Nucleus accumbens (tissue), 56 donors: ENCODE measurements at regions not wholly inside any gene's neighbourhood (a gene's known extent, or its start where the extent isn't known, plus 50 kb on each side); places are given as distances from the start of the nearest gene placed in this dataset.
"Not testable (repeated sequence)": the region's sequence is repeated elsewhere in the genome, so short reads cannot be mapped to it uniquely, and the experiment has no call there.

ENCODE experiments used
- DNase-seq, 56 donors: peaks; one replicate each; lab custom pipeline; 2025; lab: John Stamatoyannopoulos, UW

- no peak for DNase-seq
These were observed 596.5 kb downstream of the NXPH1 start for GRCh38 chr7:9029681-9030530.

GRCh38 chr7:9030976-9031375 lies 597.6 kb downstream of the NXPH1 start:
- no peak for DNase-seq

GRCh38 chr7:9031386-9031785 lies 598.0 kb downstream of the NXPH1 start:
- no peak for DNase-seq

- no peak for DNase-seq
These were observed 602.7 kb downstream of the NXPH1 start for GRCh38 chr7:9036080-9036479.

- DNase-seq = no peak
These were observed 637.9 kb downstream of the NXPH1 start for GRCh38 chr7:9071160-9071762.

- not testable (repeated sequence) for DNase-seq
These were observed 642.4 kb downstream of the NXPH1 start for GRCh38 chr7:9075774-9076173.

- DNase-seq = no peak
These were observed 648.8 kb downstream of the NXPH1 start for GRCh38 chr7:9082203-9082602.

GRCh38 chr7:9083837-9084236 lies 650.4 kb downstream of the NXPH1 start:
- no peak for DNase-seq

- no peak for DNase-seq
These were observed 657.9 kb downstream of the NXPH1 start for GRCh38 chr7:9091282-9091681.

GRCh38 chr7:9097565-9098060 lies 664.2 kb downstream of the NXPH1 start:
- no peak for DNase-seq

GRCh38 chr7:9100289-9100688 lies 666.9 kb downstream of the NXPH1 start:
- no peak for DNase-seq

GRCh38 chr7:9102846-9103245 lies 669.4 kb downstream of the NXPH1 start:
- DNase-seq = no peak

GRCh38 chr7:9106747-9107146 lies 673.3 kb downstream of the NXPH1 start:
- DNase-seq = no peak

- no peak for DNase-seq
These were observed 686.9 kb downstream of the NXPH1 start for GRCh38 chr7:9120331-9120730.

GRCh38 chr7:9124320-9124719 lies 690.9 kb downstream of the NXPH1 start:
- DNase-seq = no peak

GRCh38 chr7:9125246-9125645 lies 691.8 kb downstream of the NXPH1 start:
- DNase-seq = no peak

GRCh38 chr7:9127901-9128300 lies 694.5 kb downstream of the NXPH1 start:
- DNase-seq = no peak

GRCh38 chr7:9148687-9149086 lies 715.3 kb downstream of the NXPH1 start:
- DNase-seq = no peak

- DNase-seq = no peak
These were observed 716.2 kb downstream of the NXPH1 start for GRCh38 chr7:9149499-9150082.

GRCh38 chr7:9163691-9164090 lies 730.3 kb downstream of the NXPH1 start:
- not testable (repeated sequence) for DNase-seq

GRCh38 chr7:9175871-9176270 lies 742.5 kb downstream of the NXPH1 start:
- peak in 1 of 56 donors; percentile 1 for DNase-seq

- no peak for DNase-seq
These were observed 747.9 kb downstream of the NXPH1 start for GRCh38 chr7:9181356-9181755.
